H1 (cell line): ENCODE measurements at regions not wholly inside any gene's neighbourhood (a gene's known extent, or its start where the extent isn't known, plus 50 kb on each side); places are given as distances from the start of the nearest gene placed in this dataset.

ENCODE experiments used
- CTCF ChIA-PET: fragments of 300-600 bp; sonication (Branson Sonifier 250); formaldehyde crosslinking; loops from one replicate; lab custom pipeline; 2021; ENCODE audit not compliant: partially characterized antibody; lab: Charles Lee
- POLR2A ChIA-PET: fragments of 300-600 bp; sonication (Branson Sonifier 250); formaldehyde crosslinking; loops from one replicate; lab custom pipeline; 2021; ENCODE audit warnings: inconsistent platforms; ENCODE audit not compliant: partially characterized antibody; lab: Charles Lee
- DNase-seq, 2 experiments: peaks; one replicate each; pipeline versions ENCODE4 v3.0.0 to v3.0.0-alpha.2; 2010 to 2022; ENCODE audit warnings: low spot score in 2 of 2, low read depth in 1 of 2, mixed read lengths in 1 of 2
- FAIRE-seq: peaks from 2 replicates; lab custom pipeline; 2011; peaks lifted over from hg19 to GRCh38; lab: Jason Lieb, UNC
- H2AFZ ChIP-seq: 2 replicates; pipeline ENCODE4 v1.8.1; 2012; ENCODE audit warnings: low read length, inconsistent platforms
- H2AK5ac ChIP-seq: 2 replicates; pipeline ENCODE4 v1.6.1; 2013; ENCODE audit warnings: low read depth, low read length
- H2BK120ac ChIP-seq: replicated peaks from 2 replicates; pipeline ENCODE3; 2013; ENCODE audit warnings: low read depth, low read length, inconsistent platforms
- H2BK12ac ChIP-seq: 2 replicates; pipeline ENCODE4 v1.6.1; 2013; ENCODE audit warnings: low read depth, low read length
- H2BK15ac ChIP-seq: 2 replicates; pipeline ENCODE4 v1.6.1; 2013; ENCODE audit warnings: low read length
- H2BK20ac ChIP-seq: 2 replicates; pipeline ENCODE4 v1.6.1; 2013; ENCODE audit warnings: low read length
- H2BK5ac ChIP-seq: 2 replicates; pipeline ENCODE4 v1.6.1; 2013; ENCODE audit warnings: low read depth, low read length
- H3K14ac ChIP-seq: 2 replicates; pipeline ENCODE4 v1.6.1; 2013; ENCODE audit warnings: inconsistent platforms; ENCODE audit not compliant: insufficient read length
- H3K18ac ChIP-seq: 2 replicates; pipeline ENCODE4 v1.6.1; 2013; ENCODE audit warnings: low read length; ENCODE audit errors: extremely low read depth
- H3K23ac ChIP-seq: 2 replicates; pipeline ENCODE4 v1.6.1; 2013; ENCODE audit warnings: inconsistent platforms; ENCODE audit not compliant: insufficient read length
- H3K23me2 ChIP-seq: 2 replicates; pipeline ENCODE4 v1.6.1; 2013; ENCODE audit warnings: low read depth, low read length
- H3K27ac ChIP-seq: 2 replicates; pipeline ENCODE4 v1.6.1; 2011; ENCODE audit warnings: low read depth, low read length, inconsistent platforms
- H3K27me3 ChIP-seq, 4 experiments: replicated peaks in 1 of 4; 1 replicate in 1 of 4; 2 replicates in 3 of 4; pipeline versions ENCODE4 v1.6.1 to v1.8.1; 2011 to 2013; ENCODE audit warnings: low read length in 3 of 4, mild to moderate bottlenecking in 3 of 4, inconsistent platforms in 2 of 4, mixed read lengths in 2 of 4, moderate library complexity in 1 of 4; ENCODE audit not compliant: control insufficient read depth in 3 of 4, insufficient read depth in 3 of 4; ENCODE audit errors: extremely low read depth in 1 of 4
- H3K36me3 ChIP-seq, 4 experiments: 2 replicates each; pipeline versions ENCODE4 v1.6.1 to v1.8.1; 2011 to 2013; ENCODE audit warnings: mild to moderate bottlenecking in 4 of 4, low read length in 3 of 4, moderate library complexity in 2 of 4, control low read depth in 1 of 4, inconsistent platforms in 1 of 4; ENCODE audit not compliant: insufficient read depth in 4 of 4, control insufficient read depth in 2 of 4
- H3K4ac ChIP-seq: replicated peaks from 2 replicates; pipeline ENCODE3; 2013; ENCODE audit warnings: low read length, low read depth, mixed read lengths, inconsistent platforms; ENCODE audit not compliant: insufficient read length
- H3K4me1 ChIP-seq, 4 experiments: replicated peaks in 1 of 4; 1 replicate in 1 of 4; 2 replicates in 3 of 4; pipeline versions ENCODE4 v1.6.1 to v1.8.1; 2011 to 2013; ENCODE audit warnings: low read length in 3 of 4, inconsistent platforms in 2 of 4, mixed read lengths in 1 of 4; ENCODE audit not compliant: insufficient read depth in 4 of 4, control insufficient read depth in 3 of 4
- H3K4me2 ChIP-seq, 2 experiments: 2 replicates each; pipeline versions ENCODE4 v1.6.1 to v1.8.1; 2011 to 2013; ENCODE audit warnings: low read depth in 2 of 2, low read length in 2 of 2, control low read depth in 1 of 2, inconsistent platforms in 1 of 2, mild to moderate bottlenecking in 1 of 2; ENCODE audit not compliant: insufficient read depth in 1 of 2
- H3K4me3 ChIP-seq, 4 experiments: fragments of 200-600, 300-600 bp in 1 of 4; sonication (generic), shearing (Covaris generic), sonication (Bioruptor Twin) in 1 of 4; 2 replicates each; pipeline versions ENCODE4 v1.5.1 to v1.8.1; 2011 to 2016; ENCODE audit warnings: low read length in 4 of 4, low read depth in 3 of 4, control low read depth in 2 of 4, inconsistent platforms in 2 of 4, mild to moderate bottlenecking in 2 of 4, mixed read lengths in 1 of 4, moderate library complexity in 1 of 4; ENCODE audit not compliant: insufficient read depth in 2 of 4; ENCODE audit errors: extremely low read depth in 1 of 4
- H3K56ac ChIP-seq: replicated peaks from 2 replicates; pipeline ENCODE3; 2013; ENCODE audit warnings: low read depth, mild to moderate bottlenecking, mixed read lengths, low read length, inconsistent platforms; ENCODE audit not compliant: insufficient read length
- H3K79me1 ChIP-seq: 2 replicates; pipeline ENCODE4 v1.6.1; 2013; ENCODE audit warnings: low read depth, low read length, control low read depth
- H3K79me2 ChIP-seq, 2 experiments: 2 replicates each; pipeline versions ENCODE4 v1.6.1 to v1.8.1; 2012 to 2013; ENCODE audit warnings: low read length in 2 of 2, mild to moderate bottlenecking in 2 of 2, inconsistent platforms in 1 of 2; ENCODE audit not compliant: insufficient read depth in 2 of 2, control insufficient read depth in 1 of 2
- H3K9ac ChIP-seq, 4 experiments: replicated peaks in 1 of 4; 1 replicate in 1 of 4; 2 replicates in 3 of 4; pipeline versions ENCODE4 v1.6.1 to v1.8.1; 2011 to 2013; ENCODE audit warnings: low read depth in 3 of 4, low read length in 3 of 4, control low read depth in 2 of 4, mild to moderate bottlenecking in 2 of 4, moderate library complexity in 2 of 4, inconsistent platforms in 1 of 4; ENCODE audit errors: extremely low read depth in 1 of 4
- H3K9me3 ChIP-seq, 2 experiments: 2 replicates each; pipeline versions ENCODE4 v1.6.1 to v1.8.1; 2012 to 2013; ENCODE audit warnings: mild to moderate bottlenecking in 2 of 2, moderate library complexity in 2 of 2, control low read depth in 1 of 2, inconsistent platforms in 1 of 2, low read depth in 1 of 2, low read length in 1 of 2, mixed read lengths in 1 of 2; ENCODE audit not compliant: insufficient read depth in 2 of 2
- H4K20me1 ChIP-seq, 2 experiments: replicated peaks in 1 of 2; 2 replicates each; pipeline versions ENCODE3 to v1.8.1; 2011 to 2013; ENCODE audit warnings: inconsistent platforms in 2 of 2, low read length in 2 of 2, mild to moderate bottlenecking in 1 of 2; ENCODE audit not compliant: insufficient read depth in 2 of 2, control insufficient read depth in 1 of 2
- H4K5ac ChIP-seq: 2 replicates; pipeline ENCODE4 v1.6.1; 2013; ENCODE audit warnings: low read length, low read depth, mixed read lengths, inconsistent platforms; ENCODE audit not compliant: insufficient read length
- H4K8ac ChIP-seq: 2 replicates; pipeline ENCODE4 v1.8.0; 2013; ENCODE audit warnings: mild to moderate bottlenecking, moderate library complexity, low read length, inconsistent platforms; ENCODE audit not compliant: insufficient read depth; ENCODE audit errors: extremely low read depth
- H4K91ac ChIP-seq: replicated peaks from 2 replicates; pipeline ENCODE3; 2013; ENCODE audit warnings: low read length, mixed read lengths, inconsistent platforms; ENCODE audit not compliant: insufficient read length
- CREB1 ChIP-seq: IDR thresholded peaks from 2 replicates; pipeline ENCODE4 v1.6.1; 2012; ENCODE audit warnings: inconsistent platforms
- NANOG ChIP-seq: IDR thresholded peaks from 2 replicates; pipeline ENCODE4 v1.6.1; 2011; ENCODE audit warnings: low read length, low read depth, mild to moderate bottlenecking, inconsistent platforms; ENCODE audit not compliant: insufficient read depth, poor library complexity, severe bottlenecking
- TEAD4 ChIP-seq: IDR thresholded peaks from 2 replicates; pipeline ENCODE4 v1.6.1; 2012; ENCODE audit warnings: low read depth, low read length, inconsistent platforms, mixed read lengths
- WGBS, 2 experiments: shearing (Covaris generic) in 1 of 2; methylation state at CpG; one replicate each; pipeline versions ENCODE4 v1.1.6 to v1.1.7; 2013 to 2015; ENCODE audit warnings: low lambda C conversion rate in 2 of 2, mixed read lengths in 2 of 2, inconsistent platforms in 1 of 2, low coverage in 1 of 2, missing lambda C conversion rate in 1 of 2; ENCODE audit not compliant: insufficient replicate concordance in 2 of 2, insufficient coverage in 1 of 2, insufficient read length in 1 of 2; ENCODE audit errors: extremely low coverage in 1 of 2, missing lambda C conversion rate in 1 of 2; 5-methylcytosine and 5-hydroxymethylcytosine counted together

DNA sequence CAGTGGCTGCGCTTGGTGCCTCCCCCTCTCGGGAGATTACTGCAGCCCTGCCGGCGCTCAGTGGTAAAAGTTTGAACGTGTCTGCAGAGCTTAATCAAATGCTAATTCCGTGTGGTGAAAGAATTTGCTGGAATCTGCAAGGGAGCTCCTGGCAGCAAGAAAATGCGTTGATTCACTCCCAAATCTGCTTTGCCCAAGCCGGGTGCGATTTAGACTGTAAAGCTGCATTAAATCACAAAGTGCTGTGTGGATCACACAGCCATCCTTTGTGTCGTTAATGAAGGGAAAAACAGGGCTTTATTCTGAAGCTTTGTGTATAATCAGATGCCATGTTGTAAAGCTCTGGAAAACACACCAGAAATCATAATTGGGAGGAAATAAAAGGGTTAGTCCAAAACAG is 444.1 kb downstream of the BCOR start:
- no peak for TF ChIP-seq CREB1
- peak; percentile 49; the same call in 1 of the 2 replicates for TF ChIP-seq TEAD4
- no peak for TF ChIP-seq NANOG
- TF ChIP-seq, all 59 proteins: peak for 1
- no peaks in the 10 kb centered on the region for H3K79me2 ChIP-seq
- H3K27ac ChIP-seq = peak overlapping the region; percentile 58; the same call in 1 of the 2 replicates
- H3K18ac ChIP-seq = no peak overlapping the region
- ChIA-PET POLR2A (interaction anchor here (0.9 to 2.0 kb wide), 4 partner anchors 11 to 352 kb away, joined by 3 to 8 read pairs (median 4); no protein-coding TSS in a partner anchor), CTCF (interaction anchor here (0.8 to 2.2 kb wide), 7 partner anchors 42 to 313 kb away, joined by 3 to 7 read pairs (median 4); no protein-coding TSS in a partner anchor)
- H3K36me3 ChIP-seq = no peaks in the 10 kb centered on the region
- peak overlapping the region in 2 of 4 experiments; percentile 3 to 43; a peak in 3 of 8 replicates for H3K4me3 ChIP-seq
- no peaks in the 10 kb centered on the region for H3K79me1 ChIP-seq
- no peaks in the 10 kb centered on the region for H4K20me1 ChIP-seq
- H3K4me2 ChIP-seq = peak overlapping the region; percentile 53 to 65
- no peak overlapping the region for H4K91ac ChIP-seq
- H2BK120ac ChIP-seq = no peak overlapping the region
- H2AK5ac ChIP-seq = no peak overlapping the region
- FAIRE-seq = peak; percentile 92
- peak overlapping the region; percentile 64 for H4K5ac ChIP-seq
- DNase-seq = peak; percentile 27 to 45
- WGBS, 2 experiments = 2% methylated on average over 9 of the region's 10 CpGs; no CpG with 5 or more reads in 1 of the 2 experiments
- H3K14ac ChIP-seq = no peak overlapping the region
- no peak overlapping the region for H4K8ac ChIP-seq
- no peak overlapping the region for H3K56ac ChIP-seq
- H2BK5ac ChIP-seq = peak overlapping the region; percentile 71; the same call in 1 of the 2 replicates
- no peaks in the 10 kb centered on the region for H3K27me3 ChIP-seq
- H3K9me3 ChIP-seq = no peaks in the 10 kb centered on the region
- H3K4me1 ChIP-seq = peaks cover 2 to 19% (median 7%) of the 10 kb centered on the region in 4 experiments
- H3K23me2 ChIP-seq = no peaks in the 10 kb centered on the region
- 0 out of 2 replicates have a peak overlapping the region, but pooled peaks have one; percentile 80 for H2BK20ac ChIP-seq
- H3K9ac ChIP-seq = no peak overlapping the region
- H2BK15ac ChIP-seq = no peak overlapping the region
- no peak overlapping the region for H2BK12ac ChIP-seq
- no peak overlapping the region for H3K23ac ChIP-seq
- no peak overlapping the region for H3K4ac ChIP-seq
- no peak overlapping the region for H2AFZ ChIP-seq
